Neural cell (in vitro differentiated cells): ENCODE measurements at regions not wholly inside any gene's neighbourhood (a gene's known extent, or its start where the extent isn't known, plus 50 kb on each side); places are given as distances from the start of the nearest gene placed in this dataset.

Experiments used
- CTCF ChIP-seq: fragments of 450-650 bp; IDR thresholded peaks from 2 replicates; pipeline ENCODE4 v1.5.1; 2014; ENCODE audit warnings: antibody characterized with exemption, mild to moderate bottlenecking, moderate library complexity; ENCODE audit not compliant: poor library complexity, severe bottlenecking
- EZH2 ChIP-seq: fragments of 200-600, 300-800 bp; shearing (Covaris generic), sonication (generic); IDR thresholded peaks from 2 replicates; pipeline ENCODE4 v1.6.1; 2014; ENCODE audit warnings: antibody characterized with exemption, low read length, borderline replicate concordance, mild to moderate bottlenecking; ENCODE audit not compliant: insufficient read depth, poor library complexity, severe bottlenecking
- RAD21 ChIP-seq: fragments of 450-650 bp; conservative IDR thresholded peaks from 2 replicates; pipeline ENCODE4 v1.6.1; 2014; ENCODE audit warnings: antibody characterized with exemption, mild to moderate bottlenecking, moderate library complexity

GRCh38 chr2:138329591-138329990 lies 172.0 kb upstream of the SPOPL start:
- TF ChIP-seq CTCF (no peak), RAD21 (no peak), EZH2 (no peak)
